Neural progenitor cell (in vitro differentiated cells): ENCODE measurements at regions not wholly inside any gene's neighbourhood (a gene's known extent, or its start where the extent isn't known, plus 50 kb on each side); places are given as distances from the start of the nearest gene placed in this dataset.
"Not testable (repeated sequence)": the region's sequence is repeated elsewhere in the genome, so short reads cannot be mapped to it uniquely, and the experiment has no call there.

Experiments used
- DNase-seq: peaks from one replicate; pipeline ENCODE4 v3.0.0-alpha.2; 2016; ENCODE audit warnings: low spot score
- H2AFZ ChIP-seq: fragments of 200-600 bp; sonication (generic); replicated peaks from 2 replicates; pipeline ENCODE4 v1.6.1; 2016; ENCODE audit warnings: antibody characterized with exemption
- H3F3A ChIP-seq: fragments of 200-600 bp; sonication (generic); 2 replicates; pipeline ENCODE4 v1.6.1; 2016; ENCODE audit warnings: antibody characterized with exemption, low read depth
- H3K27ac ChIP-seq: fragments of 200-600 bp; sonication (generic); 2 replicates; pipeline ENCODE4 v1.5.1; 2016; ENCODE audit warnings: mild to moderate bottlenecking
- H3K27me3 ChIP-seq: fragments of 200-600 bp; sonication (generic); 2 replicates; pipeline ENCODE4 v1.6.1; 2016; ENCODE audit warnings: mild to moderate bottlenecking, moderate library complexity
- H3K36me3 ChIP-seq: fragments of 200-600 bp; sonication (generic); 2 replicates; pipeline ENCODE4 v1.5.1; 2016
- H3K4me1 ChIP-seq: fragments of 200-600 bp; sonication (generic); 2 replicates; pipeline ENCODE4 v1.6.1; 2016; ENCODE audit warnings: mixed run types
- H3K4me2 ChIP-seq: fragments of 200-600 bp; sonication (generic); 2 replicates; pipeline ENCODE4 v1.6.1; 2016
- H3K4me3 ChIP-seq: fragments of 200-600 bp; sonication (generic); 2 replicates; pipeline ENCODE4 v1.5.1; 2016
- H3K79me2 ChIP-seq: fragments of 200-600 bp; sonication (generic); 2 replicates; pipeline ENCODE4 v1.6.1; 2016; ENCODE audit warnings: low read depth
- H3K9ac ChIP-seq: fragments of 200-600 bp; sonication (generic); 2 replicates; pipeline ENCODE4 v1.6.1; 2016
- H3K9me3 ChIP-seq: fragments of 200-600 bp; sonication (generic); 2 replicates; pipeline ENCODE4 v1.5.1; 2016; ENCODE audit warnings: low read depth
- H4K20me1 ChIP-seq: fragments of 200-600 bp; sonication (generic); 2 replicates; pipeline ENCODE4 v1.6.1; 2016; ENCODE audit warnings: low read depth
- H3K27ac Mint-ChIP-seq: 3 replicates; pipeline ENCODE4 v1.8.0; 2021; ENCODE audit warnings: mixed read lengths
- H3K27me3 Mint-ChIP-seq: 2 replicates; pipeline ENCODE4 v1.8.0; 2022; ENCODE audit warnings: low read depth, mild to moderate bottlenecking, inconsistent platforms, moderate library complexity, mixed read lengths; ENCODE audit not compliant: insufficient read depth
- H3K36me3 Mint-ChIP-seq: 3 replicates; pipeline ENCODE4 v1.8.0; 2021; ENCODE audit warnings: mixed read lengths
- H3K4me1 Mint-ChIP-seq: 3 replicates; pipeline ENCODE4 v1.8.0; 2021; ENCODE audit warnings: mixed read lengths
- H3K4me3 Mint-ChIP-seq: 3 replicates; pipeline ENCODE4 v1.8.0; 2021; ENCODE audit warnings: mild to moderate bottlenecking, moderate library complexity, mixed read lengths
- H3K9me3 Mint-ChIP-seq: 3 replicates; pipeline ENCODE4 v1.8.0; 2020; ENCODE audit warnings: mixed read lengths
- EZH2 ChIP-seq: fragments of 200-600 bp; sonication (generic); IDR thresholded peaks from 2 replicates; pipeline ENCODE4 v1.6.1; 2017; ENCODE audit warnings: antibody characterized with exemption, mild to moderate bottlenecking, moderate library complexity
- EZH2phosphoT487 ChIP-seq: fragments of 200-600 bp; sonication (generic); IDR thresholded peaks from 2 replicates; pipeline ENCODE4 v1.6.1; 2017; ENCODE audit warnings: antibody characterized with exemption
- TF ChIP-seq, protein P1 (sequence below): fragments of 200-600 bp; sonication (generic); IDR thresholded peaks from 2 replicates; pipeline ENCODE4 v1.5.1; 2017; ENCODE audit warnings: antibody characterized with exemption, mild to moderate bottlenecking

- TF ChIP-seq, protein P1, sequence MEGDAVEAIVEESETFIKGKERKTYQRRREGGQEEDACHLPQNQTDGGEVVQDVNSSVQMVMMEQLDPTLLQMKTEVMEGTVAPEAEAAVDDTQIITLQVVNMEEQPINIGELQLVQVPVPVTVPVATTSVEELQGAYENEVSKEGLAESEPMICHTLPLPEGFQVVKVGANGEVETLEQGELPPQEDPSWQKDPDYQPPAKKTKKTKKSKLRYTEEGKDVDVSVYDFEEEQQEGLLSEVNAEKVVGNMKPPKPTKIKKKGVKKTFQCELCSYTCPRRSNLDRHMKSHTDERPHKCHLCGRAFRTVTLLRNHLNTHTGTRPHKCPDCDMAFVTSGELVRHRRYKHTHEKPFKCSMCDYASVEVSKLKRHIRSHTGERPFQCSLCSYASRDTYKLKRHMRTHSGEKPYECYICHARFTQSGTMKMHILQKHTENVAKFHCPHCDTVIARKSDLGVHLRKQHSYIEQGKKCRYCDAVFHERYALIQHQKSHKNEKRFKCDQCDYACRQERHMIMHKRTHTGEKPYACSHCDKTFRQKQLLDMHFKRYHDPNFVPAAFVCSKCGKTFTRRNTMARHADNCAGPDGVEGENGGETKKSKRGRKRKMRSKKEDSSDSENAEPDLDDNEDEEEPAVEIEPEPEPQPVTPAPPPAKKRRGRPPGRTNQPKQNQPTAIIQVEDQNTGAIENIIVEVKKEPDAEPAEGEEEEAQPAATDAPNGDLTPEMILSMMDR, result no peak
- TF ChIP-seq EZH2 (no peak), EZH2phosphoT487 (no peak)
- peaks cover 17% of the 10 kb centered on the region for H3K9me3 ChIP-seq
- H3K4me3 Mint-ChIP-seq, result no peak overlapping the region
- H3K9me3 Mint-ChIP-seq, result peaks cover 35% of the 10 kb centered on the region
- H2AFZ ChIP-seq, result no peak overlapping the region
- no peak overlapping the region for H3K4me2 ChIP-seq
- H3F3A ChIP-seq, result no peaks in the 10 kb centered on the region
- H3K36me3 Mint-ChIP-seq, result peaks cover 4% of the 10 kb centered on the region
- no peaks in the 10 kb centered on the region for H3K4me1 ChIP-seq
- no peak for DNase-seq
- no peaks in the 10 kb centered on the region for H3K27me3 ChIP-seq
- H3K4me1 Mint-ChIP-seq, result no peaks in the 10 kb centered on the region
- no peak overlapping the region for H3K27ac ChIP-seq
- H3K27ac Mint-ChIP-seq, result no peak overlapping the region
- H4K20me1 ChIP-seq, result no peaks in the 10 kb centered on the region
- H3K4me3 ChIP-seq, result no peak overlapping the region
- H3K36me3 ChIP-seq, result no peaks in the 10 kb centered on the region
- no peak overlapping the region for H3K9ac ChIP-seq
- no peaks in the 10 kb centered on the region for H3K79me2 ChIP-seq
- H3K27me3 Mint-ChIP-seq, result no peaks in the 10 kb centered on the region
These were observed 398.3 kb upstream of the CHRM2 start for GRCh38 chr7:136470179-136470578.

GRCh38 chr7:136452949-136453348 lies 415.5 kb upstream of the CHRM2 start:
- no peaks in the 10 kb centered on the region for H3F3A ChIP-seq
- no peaks in the 10 kb centered on the region for H4K20me1 ChIP-seq
- no peak overlapping the region for H3K9ac ChIP-seq
- H3K4me3 ChIP-seq, result no peak overlapping the region
- TF ChIP-seq EZH2phosphoT487, result no peak
- TF ChIP-seq, protein P1, result no peak
- DNase-seq, result no peak
- no peak overlapping the region for H3K27ac ChIP-seq
- no peaks in the 10 kb centered on the region for H3K27me3 ChIP-seq
- Mint-ChIP-seq H3K36me3 (no peaks in the 10 kb centered on the region), H3K27ac (no peak overlapping the region), H3K4me1 (no peaks in the 10 kb centered on the region), H3K27me3 (peaks cover 2% of the 10 kb centered on the region), H3K9me3 (no peaks in the 10 kb centered on the region), H3K4me3 (no peak overlapping the region)
- H2AFZ ChIP-seq, result no peak overlapping the region
- no peaks in the 10 kb centered on the region for H3K79me2 ChIP-seq
- H3K9me3 ChIP-seq, result no peaks in the 10 kb centered on the region
- H3K4me1 ChIP-seq, result no peaks in the 10 kb centered on the region
- H3K36me3 ChIP-seq, result no peaks in the 10 kb centered on the region
- H3K4me2 ChIP-seq, result no peak overlapping the region

DNA sequence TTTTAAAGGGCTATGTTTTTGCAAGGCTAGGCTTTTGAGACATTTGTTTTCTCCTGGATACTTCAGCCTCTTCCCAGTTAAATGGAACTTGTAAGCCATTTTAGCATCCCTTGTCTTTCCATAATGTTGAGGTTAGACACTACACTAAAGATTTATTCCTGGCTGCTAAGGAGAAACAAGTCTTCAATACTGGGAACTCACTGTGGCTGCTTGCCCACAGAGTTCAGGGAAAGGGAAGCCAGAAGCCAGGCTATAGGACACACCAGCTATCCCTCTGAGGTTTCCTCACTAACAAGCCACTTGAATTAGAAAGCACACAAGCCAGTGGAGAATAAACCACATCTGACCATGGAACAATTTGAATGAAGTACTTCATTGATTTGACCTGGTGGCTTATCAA lies 421.7 kb upstream of the CHRM2 start:
- Mint-ChIP-seq H3K4me3 (no peak overlapping the region), H3K27me3 (peaks cover 2% of the 10 kb centered on the region), H3K4me1 (no peaks in the 10 kb centered on the region), H3K27ac (no peak overlapping the region), H3K9me3 (no peaks in the 10 kb centered on the region), H3K36me3 (no peaks in the 10 kb centered on the region)
- Histone ChIP-seq H3K4me1 (no peaks in the 10 kb centered on the region), H3K27me3 (no peaks in the 10 kb centered on the region), H3K36me3 (no peaks in the 10 kb centered on the region), H3K4me2 (no peak overlapping the region), H4K20me1 (no peaks in the 10 kb centered on the region), H3K27ac (no peak overlapping the region), H3K79me2 (no peaks in the 10 kb centered on the region), H3K9ac (no peak overlapping the region), H3K9me3 (no peaks in the 10 kb centered on the region), H3K4me3 (no peak overlapping the region), H3F3A (no peaks in the 10 kb centered on the region), H2AFZ (no peak overlapping the region)
- TF ChIP-seq EZH2phosphoT487 (no peak), EZH2 (no peak)
- TF ChIP-seq, protein P1, result no peak
- no peak for DNase-seq

GRCh38 chr7:136441835-136442234 lies 426.6 kb upstream of the CHRM2 start:
- Mint-ChIP-seq H3K4me3 (no peak overlapping the region), H3K9me3 (no peaks in the 10 kb centered on the region), H3K36me3 (no peaks in the 10 kb centered on the region), H3K27ac (no peak overlapping the region), H3K27me3 (no peaks in the 10 kb centered on the region), H3K4me1 (no peaks in the 10 kb centered on the region)
- Histone ChIP-seq H4K20me1 (no peaks in the 10 kb centered on the region), H3K79me2 (no peaks in the 10 kb centered on the region), H3K4me1 (no peaks in the 10 kb centered on the region), H3K27me3 (no peaks in the 10 kb centered on the region), H3K4me3 (no peak overlapping the region), H2AFZ (no peak overlapping the region), H3K27ac (no peak overlapping the region), H3K9ac (no peak overlapping the region), H3F3A (no peaks in the 10 kb centered on the region), H3K9me3 (no peaks in the 10 kb centered on the region), H3K4me2 (no peak overlapping the region), H3K36me3 (no peaks in the 10 kb centered on the region)
- no peak for DNase-seq
- TF ChIP-seq EZH2phosphoT487 (no peak), EZH2 (no peak)
- TF ChIP-seq, protein P1, result no peak

DNA sequence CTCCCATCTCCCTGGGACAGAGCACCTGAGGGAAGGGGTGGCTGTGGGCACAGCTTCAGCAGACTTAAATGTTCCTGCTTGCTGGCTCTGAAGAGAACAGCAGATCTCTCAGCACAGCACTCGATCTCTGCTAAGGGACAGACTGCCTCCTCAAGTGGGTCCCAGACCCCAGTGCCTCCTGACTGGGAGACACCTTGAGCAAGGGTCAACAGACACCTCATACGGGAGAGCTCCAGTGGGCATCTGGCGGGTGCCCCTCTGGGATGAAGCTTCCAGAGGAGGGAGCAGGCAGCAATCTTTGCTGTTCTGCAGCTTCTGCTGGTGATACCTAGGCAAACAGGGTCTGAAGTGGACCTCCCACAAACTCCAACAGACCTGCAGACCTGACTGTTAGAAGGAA lies 436.7 kb upstream of the CHRM2 start:
- not testable (repeated sequence) for H3K27ac Mint-ChIP-seq, H3K36me3 ChIP-seq, H3K79me2 ChIP-seq, H3K4me3 Mint-ChIP-seq, H3K4me1 ChIP-seq, H3K27ac ChIP-seq, H3K4me1 Mint-ChIP-seq, H3K36me3 Mint-ChIP-seq, H3K9ac ChIP-seq, H3K9me3 ChIP-seq, H4K20me1 ChIP-seq, H3K9me3 Mint-ChIP-seq, H3F3A ChIP-seq, H3K4me3 ChIP-seq, H3K27me3 ChIP-seq, H2AFZ ChIP-seq, H3K27me3 Mint-ChIP-seq, DNase-seq, H3K4me2 ChIP-seq
